Mesenchymal stem cell (in vitro differentiated cells and primary cell): ENCODE measurements at regions not wholly inside any gene's neighbourhood (a gene's known extent, or its start where the extent isn't known, plus 50 kb on each side); places are given as distances from the start of the nearest gene placed in this dataset.
A peak's percentile ranks its signal among the peaks of the same experiment; 100 is the strongest.

Experiments
- DNase-seq: peaks from one replicate; pipeline ENCODE4 v3.0.0-alpha.2; 2013
- H2AFZ ChIP-seq: one replicate; pipeline ENCODE4 v1.6.1; 2013; ENCODE audit warnings: low read depth, mild to moderate bottlenecking, control low read depth, inconsistent platforms, low read length, moderate library complexity
- H2AK5ac ChIP-seq: 2 replicates; pipeline ENCODE4 v1.6.1; 2013; ENCODE audit warnings: low read length, moderate library complexity, mild to moderate bottlenecking, inconsistent platforms; ENCODE audit not compliant: severe bottlenecking
- H2BK120ac ChIP-seq: one replicate; pipeline ENCODE4 v1.6.1; 2013; ENCODE audit warnings: low read depth, mild to moderate bottlenecking, inconsistent platforms, low read length, moderate library complexity
- H2BK12ac ChIP-seq, 2 experiments: one replicate each; pipeline ENCODE4 v1.6.1; 2013; ENCODE audit warnings: inconsistent platforms in 2 of 2, low read length in 2 of 2, mild to moderate bottlenecking in 2 of 2, moderate library complexity in 2 of 2, control low read depth in 1 of 2
- H2BK15ac ChIP-seq: one replicate; pipeline ENCODE4 v1.6.1; 2013; ENCODE audit warnings: mild to moderate bottlenecking, low read depth, inconsistent platforms; ENCODE audit not compliant: poor library complexity, severe bottlenecking
- H2BK5ac ChIP-seq: 2 replicates; pipeline ENCODE4 v1.6.1; 2013; ENCODE audit warnings: low read depth, mild to moderate bottlenecking, low read length, control low read depth, inconsistent platforms; ENCODE audit not compliant: poor library complexity, severe bottlenecking
- H3K14ac ChIP-seq, 2 experiments: one replicate each; pipeline ENCODE4 v1.6.1; 2013; ENCODE audit warnings: inconsistent platforms in 2 of 2, low read length in 2 of 2, control low read depth in 1 of 2, mild to moderate bottlenecking in 1 of 2, moderate library complexity in 1 of 2
- H3K18ac ChIP-seq, 2 experiments: one replicate each; pipeline ENCODE4 v1.6.1; 2013; ENCODE audit warnings: inconsistent platforms in 2 of 2, low read length in 2 of 2, control low read depth in 1 of 2, low read depth in 1 of 2, mild to moderate bottlenecking in 1 of 2
- H3K23ac ChIP-seq, 2 experiments: one replicate each; pipeline ENCODE4 v1.6.1; 2013; ENCODE audit warnings: inconsistent platforms in 2 of 2, low read length in 2 of 2, mild to moderate bottlenecking in 2 of 2, moderate library complexity in 2 of 2, control low read depth in 1 of 2
- H3K27ac ChIP-seq: 2 replicates; pipeline ENCODE4 v1.5.1; 2013; ENCODE audit warnings: mild to moderate bottlenecking, moderate library complexity, low read length, control low read depth, inconsistent platforms; ENCODE audit not compliant: poor library complexity, severe bottlenecking
- H3K27me3 ChIP-seq, 2 experiments: 2 replicates each; pipeline versions ENCODE4 v1.6.1 to v1.7.0; 2013; ENCODE audit warnings: low read length in 2 of 2, mild to moderate bottlenecking in 2 of 2, moderate library complexity in 2 of 2, control low read depth in 1 of 2, inconsistent platforms in 1 of 2; ENCODE audit not compliant: control insufficient read depth in 1 of 2, insufficient read depth in 1 of 2
- H3K36me3 ChIP-seq, 2 experiments: 2 replicates each; pipeline versions ENCODE4 v1.6.1 to v1.7.0; 2013; ENCODE audit warnings: low read length in 2 of 2, control low read depth in 1 of 2, inconsistent platforms in 1 of 2, low read depth in 1 of 2, mild to moderate bottlenecking in 1 of 2; ENCODE audit not compliant: insufficient read depth in 2 of 2, control insufficient read depth in 1 of 2
- H3K4ac ChIP-seq, 2 experiments: one replicate each; pipeline ENCODE4 v1.6.1; 2013; ENCODE audit warnings: inconsistent platforms in 2 of 2, low read length in 2 of 2, mild to moderate bottlenecking in 2 of 2, moderate library complexity in 2 of 2, control low read depth in 1 of 2, low read depth in 1 of 2
- H3K4me1 ChIP-seq: 2 replicates; pipeline ENCODE4 v1.6.1; 2013; ENCODE audit warnings: low read depth, low read length, control low read depth; ENCODE audit not compliant: control insufficient read depth, insufficient read depth
- H3K4me2 ChIP-seq: 2 replicates; pipeline ENCODE4 v1.6.1; 2013; ENCODE audit warnings: low read length, mild to moderate bottlenecking, inconsistent platforms; ENCODE audit not compliant: poor library complexity, severe bottlenecking
- H3K4me3 ChIP-seq, 2 experiments: 2 replicates each; pipeline versions ENCODE4 v1.5.1 to v1.7.0; 2013; ENCODE audit warnings: low read length in 2 of 2, mild to moderate bottlenecking in 2 of 2, control low read depth in 1 of 2, low read depth in 1 of 2; ENCODE audit not compliant: insufficient read depth in 1 of 2
- H3K79me1 ChIP-seq: replicated peaks from 2 replicates; pipeline ENCODE4 v1.6.1; 2013; ENCODE audit warnings: mild to moderate bottlenecking, control low read depth, low read length, inconsistent platforms; ENCODE audit not compliant: poor library complexity, severe bottlenecking
- H3K9ac ChIP-seq: 2 replicates; pipeline ENCODE4 v1.7.0; 2013; ENCODE audit warnings: mild to moderate bottlenecking, low read length, moderate library complexity
- H3K9me3 ChIP-seq: 2 replicates; pipeline ENCODE4 v1.7.0; 2013; ENCODE audit warnings: mild to moderate bottlenecking, low read length; ENCODE audit not compliant: control insufficient read depth
- H4K8ac ChIP-seq: one replicate; pipeline ENCODE4 v1.6.1; 2013; ENCODE audit warnings: inconsistent platforms, mild to moderate bottlenecking, low read length, moderate library complexity
- H4K91ac ChIP-seq: one replicate; pipeline ENCODE4 v1.6.1; 2013; ENCODE audit warnings: mild to moderate bottlenecking, low read length, inconsistent platforms
- WGBS: methylation state at CpG from one replicate; pipeline ENCODE4 v1.1.7; 2013; ENCODE audit warnings: mixed read lengths; 5-methylcytosine and 5-hydroxymethylcytosine counted together

- Histone ChIP-seq H2BK5ac (no peak overlapping the region), H3K79me1 (no peaks in the 10 kb centered on the region), H2BK120ac (no peak overlapping the region), H3K27ac (peak overlapping the region; percentile 36), H3K27me3 (no peaks in the 10 kb centered on the region), H2BK12ac (no peak overlapping the region), H4K8ac (no peak overlapping the region), H3K4me3 (no peak overlapping the region), H2BK15ac (no peak overlapping the region), H3K18ac (no peak overlapping the region), H3K23ac (no peak overlapping the region), H3K4ac (no peak overlapping the region), H3K4me1 (peaks cover 7% of the 10 kb centered on the region), H2AFZ (no peak overlapping the region), H2AK5ac (peak overlapping the region; percentile 41), H3K4me2 (no peak overlapping the region), H3K9me3 (peaks cover 5% of the 10 kb centered on the region), H3K9ac (no peak overlapping the region), H3K14ac (no peak overlapping the region), H4K91ac (no peak overlapping the region), H3K36me3 (no peaks in the 10 kb centered on the region)
- DNase-seq, result no peak
- WGBS, result 85% methylated on average over 3 of the region's 5 CpGs
Observed at GRCh38 chr18:68431922-68432198, 283.0 kb downstream of the TMX3 start.

GRCh38 chr18:68431111-68431921, 283.6 kb downstream of the TMX3 start:
- DNase-seq, result peak; percentile 25
- Histone ChIP-seq H3K79me1 (no peaks in the 10 kb centered on the region), H3K4me2 (no peak overlapping the region), H4K8ac (peak overlapping the region; percentile 84), H2BK12ac (peak overlapping the region; percentile 87 to 89), H3K23ac (no peak overlapping the region), H3K4me3 (no peak overlapping the region), H2BK5ac (no peak overlapping the region), H4K91ac (peak overlapping the region; percentile 65), H2AFZ (no peak overlapping the region), H2BK15ac (no peak overlapping the region), H3K27me3 (no peaks in the 10 kb centered on the region), H3K9me3 (peaks cover 5% of the 10 kb centered on the region), H2AK5ac (peak overlapping the region; percentile 94), H3K14ac (peak overlapping the region in 1 of 2 experiments; percentile 95), H3K4ac (peak overlapping the region; percentile 51 to 75), H3K9ac (no peak overlapping the region), H3K36me3 (no peaks in the 10 kb centered on the region), H3K18ac (peak overlapping the region; percentile 71 to 88), H3K4me1 (peaks cover 7% of the 10 kb centered on the region), H2BK120ac (peak overlapping the region; percentile 43), H3K27ac (peak overlapping the region; percentile 59)
- 74% methylated on average over 5 of the region's 6 CpGs for WGBS

- Histone ChIP-seq H3K27me3 (no peaks in the 10 kb centered on the region), H2BK5ac (no peak overlapping the region), H3K79me1 (no peaks in the 10 kb centered on the region), H2BK120ac (no peak overlapping the region), H3K36me3 (no peaks in the 10 kb centered on the region), H3K4me2 (no peak overlapping the region), H2BK12ac (no peak overlapping the region), H3K4ac (no peak overlapping the region), H3K14ac (no peak overlapping the region), H4K91ac (no peak overlapping the region), H3K27ac (no peak overlapping the region), H3K18ac (peak overlapping the region in 1 of 2 experiments; percentile 95), H3K4me1 (peaks cover 7% of the 10 kb centered on the region), H3K4me3 (no peak overlapping the region), H4K8ac (no peak overlapping the region), H3K9me3 (no peaks in the 10 kb centered on the region), H2AFZ (no peak overlapping the region), H2BK15ac (no peak overlapping the region), H3K9ac (no peak overlapping the region), H3K23ac (no peak overlapping the region), H2AK5ac (no peak overlapping the region)
- DNase-seq, result peak; percentile 41
- 0% methylated on average over 1 of the region's 2 CpGs for WGBS
Observed at GRCh38 chr18:68429841-68430240, 285.1 kb downstream of the TMX3 start.

GRCh38 chr18:68429111-68429510, 285.8 kb downstream of the TMX3 start:
- WGBS, result 66% methylated on average over 6 of the region's 6 CpGs
- peak overlapping the region; percentile 74 for H3K27ac ChIP-seq

More at GRCh38 chr18:68429111-68429510, 285.8 kb downstream of the TMX3 start:
- no peak overlapping the region for H3K4me3 ChIP-seq
- no peak overlapping the region for H2AFZ ChIP-seq
- no peak overlapping the region for H3K14ac ChIP-seq
- H3K23ac ChIP-seq, result no peak overlapping the region
- H3K36me3 ChIP-seq, result no peaks in the 10 kb centered on the region
- H2BK120ac ChIP-seq, result peak overlapping the region; percentile 1
- H3K79me1 ChIP-seq, result no peaks in the 10 kb centered on the region
- H3K9me3 ChIP-seq, result no peaks in the 10 kb centered on the region
- H3K18ac ChIP-seq, result no peak overlapping the region
- no peak overlapping the region for H4K8ac ChIP-seq
- H4K91ac ChIP-seq, result no peak overlapping the region
- H2BK12ac ChIP-seq, result no peak overlapping the region
- no peak overlapping the region for H2BK5ac ChIP-seq
- no peak overlapping the region for H3K4me2 ChIP-seq
- H2AK5ac ChIP-seq, result peak overlapping the region; percentile 23
- peaks cover 7% of the 10 kb centered on the region for H3K4me1 ChIP-seq
- peak overlapping the region in 1 of 2 experiments; percentile 15 for H3K4ac ChIP-seq
- no peak overlapping the region for H3K9ac ChIP-seq
- no peak overlapping the region for H2BK15ac ChIP-seq
- DNase-seq, result peak; percentile 37
- H3K27me3 ChIP-seq, result no peaks in the 10 kb centered on the region
